ENCODE measurements at regions not wholly inside any gene's neighbourhood (a gene's known extent, or its start where the extent isn't known, plus 50 kb on each side); places are given as distances from the start of the nearest gene placed in this dataset.

DNA sequence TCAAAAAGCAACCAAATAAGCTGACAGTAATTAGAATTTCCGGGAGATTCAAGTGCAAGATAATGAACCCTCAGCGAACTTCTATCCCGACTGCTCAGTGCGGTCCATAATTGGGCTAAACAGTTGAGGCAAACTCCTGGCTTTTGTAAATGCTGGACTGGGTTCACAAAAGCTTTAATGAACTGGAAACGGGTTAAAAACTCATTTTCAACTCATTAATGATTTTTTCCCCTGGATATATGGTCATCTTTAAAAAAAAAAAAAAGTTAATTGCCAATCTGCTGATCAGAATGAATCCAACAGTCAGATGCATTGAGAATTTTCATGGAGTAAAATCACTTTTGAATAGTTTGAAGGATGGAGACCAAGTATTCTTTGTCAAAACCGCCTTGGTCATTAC, 79.5 kb upstream of the WWC1 start:
- H3K36me3 ChIP-seq = no peaks in the 10 kb centered on the region
- intact Hi-C loops (cut with DNase I) = no loop called here
- ATAC-seq (no peak), DNase-seq (no peak), FAIRE-seq (no peak)
- H3K4me3 ChIP-seq = no peak overlapping the region
- no peaks in the 10 kb centered on the region for H3K27me3 ChIP-seq
- H3K9me3 ChIP-seq = no peaks in the 10 kb centered on the region
- TF ChIP-seq, protein P1, sequence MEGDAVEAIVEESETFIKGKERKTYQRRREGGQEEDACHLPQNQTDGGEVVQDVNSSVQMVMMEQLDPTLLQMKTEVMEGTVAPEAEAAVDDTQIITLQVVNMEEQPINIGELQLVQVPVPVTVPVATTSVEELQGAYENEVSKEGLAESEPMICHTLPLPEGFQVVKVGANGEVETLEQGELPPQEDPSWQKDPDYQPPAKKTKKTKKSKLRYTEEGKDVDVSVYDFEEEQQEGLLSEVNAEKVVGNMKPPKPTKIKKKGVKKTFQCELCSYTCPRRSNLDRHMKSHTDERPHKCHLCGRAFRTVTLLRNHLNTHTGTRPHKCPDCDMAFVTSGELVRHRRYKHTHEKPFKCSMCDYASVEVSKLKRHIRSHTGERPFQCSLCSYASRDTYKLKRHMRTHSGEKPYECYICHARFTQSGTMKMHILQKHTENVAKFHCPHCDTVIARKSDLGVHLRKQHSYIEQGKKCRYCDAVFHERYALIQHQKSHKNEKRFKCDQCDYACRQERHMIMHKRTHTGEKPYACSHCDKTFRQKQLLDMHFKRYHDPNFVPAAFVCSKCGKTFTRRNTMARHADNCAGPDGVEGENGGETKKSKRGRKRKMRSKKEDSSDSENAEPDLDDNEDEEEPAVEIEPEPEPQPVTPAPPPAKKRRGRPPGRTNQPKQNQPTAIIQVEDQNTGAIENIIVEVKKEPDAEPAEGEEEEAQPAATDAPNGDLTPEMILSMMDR (IDR thresholded peaks at IDR 0.05) = no peak
- H3K27ac ChIP-seq = no peak overlapping the region
- WGBS, 2 donors = 83 to 87% methylated on average over 6 of the region's 6 CpGs
- no peaks in the 10 kb centered on the region for H3K4me1 ChIP-seq

DNA sequence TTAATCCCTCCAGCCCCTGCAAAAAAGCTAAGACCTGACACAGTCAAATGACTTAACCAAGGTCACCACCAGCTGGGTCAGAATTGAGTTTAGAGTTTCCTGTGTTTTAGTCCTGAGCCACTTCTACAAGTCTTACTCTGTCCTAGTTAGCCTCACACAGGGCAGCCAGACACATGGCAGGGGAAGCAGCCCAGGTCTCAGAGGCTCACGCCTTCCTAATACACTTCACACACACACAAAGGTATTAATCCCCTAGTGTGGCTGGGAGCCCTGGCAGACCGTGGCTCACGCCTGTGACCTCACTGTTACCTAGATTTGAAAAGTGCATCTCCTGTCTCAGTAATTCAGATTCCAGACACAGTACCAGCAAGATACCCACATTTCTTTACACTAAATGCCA, 77.4 kb upstream of the WWC1 start:
- Histone ChIP-seq H3K27me3 (no peaks in the 10 kb centered on the region), H3K4me3 (no peak overlapping the region), H3K27ac (no peak overlapping the region), H3K4me1 (no peaks in the 10 kb centered on the region), H3K36me3 (no peaks in the 10 kb centered on the region), H3K9me3 (no peaks in the 10 kb centered on the region)
- TF ChIP-seq, protein P1 (IDR thresholded peaks at IDR 0.05) = no peak
- intact Hi-C loops (cut with DNase I) = no loop called here
- no peak for DNase-seq
- ATAC-seq = no peak
- WGBS, 2 donors = 82 to 84% methylated on average over 3 of the region's 3 CpGs
- no peak for FAIRE-seq

DNA sequence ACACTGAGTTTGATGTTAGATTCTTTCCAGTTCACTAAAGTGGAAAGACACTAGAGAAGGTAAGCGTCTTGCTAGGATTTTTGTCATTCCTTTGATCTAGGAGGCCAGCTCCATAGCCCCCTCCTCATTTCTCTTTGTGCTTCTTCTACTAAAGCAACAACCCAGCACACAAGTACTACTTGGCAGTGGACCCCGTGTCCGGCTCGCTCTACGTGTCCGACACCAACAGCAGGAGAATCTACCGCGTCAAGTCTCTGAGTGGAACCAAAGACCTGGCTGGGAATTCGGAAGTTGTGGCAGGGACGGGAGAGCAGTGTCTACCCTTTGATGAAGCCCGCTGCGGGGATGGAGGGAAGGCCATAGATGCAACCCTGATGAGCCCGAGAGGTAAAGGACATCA, 76.6 kb upstream of the WWC1 start:
- intact Hi-C loops (cut with DNase I) = no loop called here
- no peaks in the 10 kb centered on the region for H3K36me3 ChIP-seq
- no peak for DNase-seq
- no peak overlapping the region for H3K27ac ChIP-seq
- H3K27me3 ChIP-seq = no peaks in the 10 kb centered on the region
- no peak for ATAC-seq
- WGBS, 2 donors = 78 to 83% methylated on average over 13 of the region's 13 CpGs
- no peak for FAIRE-seq
- H3K4me1 ChIP-seq = no peaks in the 10 kb centered on the region
- no peak overlapping the region for H3K4me3 ChIP-seq
- TF ChIP-seq, protein P1 (IDR thresholded peaks at IDR 0.05) = no peak
- no peaks in the 10 kb centered on the region for H3K9me3 ChIP-seq

DNA sequence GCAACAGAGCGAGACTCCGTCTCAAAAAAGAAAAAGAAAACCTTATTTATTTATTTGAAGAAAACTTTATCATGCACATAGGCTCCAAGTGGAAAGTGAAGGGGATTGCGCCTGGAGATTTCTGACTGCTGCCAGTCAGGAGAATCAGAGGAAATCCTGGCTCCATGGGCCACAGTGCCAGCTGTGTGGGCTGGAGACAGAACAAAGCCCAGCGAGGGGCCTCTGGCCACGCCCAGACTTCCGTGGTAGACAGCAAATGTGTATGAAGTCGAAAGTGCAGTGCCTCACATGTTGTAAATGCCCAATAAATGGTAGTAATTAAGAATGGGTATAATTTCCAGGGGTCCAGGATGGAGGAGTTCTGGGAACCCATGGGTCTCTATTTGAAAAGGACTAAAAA, 75.8 kb upstream of the WWC1 start:
- Histone ChIP-seq H3K27me3 (no peaks in the 10 kb centered on the region), H3K36me3 (no peaks in the 10 kb centered on the region), H3K4me3 (no peak overlapping the region), H3K9me3 (no peaks in the 10 kb centered on the region), H3K4me1 (no peaks in the 10 kb centered on the region), H3K27ac (no peak overlapping the region)
- DNase-seq (no peak), FAIRE-seq (no peak), ATAC-seq (no peak)
- intact Hi-C loops (cut with DNase I) = no loop called here
- WGBS, 2 donors = 77 to 87% methylated on average over 7 of the region's 7 CpGs
- TF ChIP-seq, protein P1 (IDR thresholded peaks at IDR 0.05) = no peak

DNA sequence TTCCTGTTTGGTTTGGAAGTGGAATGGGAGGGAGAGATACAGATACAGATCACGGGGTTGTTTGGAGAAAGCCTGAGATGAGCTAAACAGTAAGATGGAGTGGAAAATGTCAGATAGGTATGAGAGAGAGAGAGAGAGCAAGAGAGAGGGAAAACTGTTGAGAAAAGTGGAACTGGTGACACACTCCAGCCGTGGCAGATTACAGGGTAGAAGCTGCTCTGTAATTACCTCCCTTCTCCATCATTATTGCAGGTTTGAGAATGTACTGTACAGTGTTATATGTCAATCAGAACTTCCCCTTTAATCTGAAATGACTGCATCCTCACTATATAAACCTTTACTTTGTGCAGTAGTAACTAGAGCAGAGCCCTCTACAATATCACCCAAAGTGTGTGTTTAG, 74.5 kb upstream of the WWC1 start:
- Histone ChIP-seq H3K9me3 (no peaks in the 10 kb centered on the region), H3K4me3 (no peak overlapping the region), H3K4me1 (no peaks in the 10 kb centered on the region), H3K27ac (no peak overlapping the region), H3K36me3 (no peaks in the 10 kb centered on the region), H3K27me3 (no peaks in the 10 kb centered on the region)
- TF ChIP-seq, protein P1 (IDR thresholded peaks at IDR 0.05) = no peak
- FAIRE-seq = no peak
- 34 to 46% methylated on average over 2 of the region's 2 CpGs for WGBS, 2 donors
- ATAC-seq = no peak
- intact Hi-C loops (cut with DNase I) = no loop called here
- DNase-seq = no peak

Measured in pancreas (tissue), 10 donors.